Tibial nerve (tissue), 4 donors: ENCODE measurements at regions not wholly inside any gene's neighbourhood (a gene's known extent, or its start where the extent isn't known, plus 50 kb on each side); places are given as distances from the start of the nearest gene placed in this dataset.

Experiments
- CTCF ChIP-seq, 5 experiments: fragments of 200-600 bp in 3 of 5; fragments of 450-650 bp in 2 of 5; sonication (generic) in 3 of 5; IDR thresholded peaks; one replicate each; pipeline ENCODE4 v1.5.1; 2016 to 2019; ENCODE audit warnings: antibody characterized with exemption in 5 of 5, mild to moderate bottlenecking in 3 of 5, moderate library complexity in 2 of 5
- EP300 ChIP-seq, 2 donors: sonication (generic); formaldehyde crosslinking; IDR thresholded peaks; one replicate each; pipeline ENCODE4 v1.6.1; 2017; ENCODE audit warnings: antibody characterized with exemption in 2 of 2, mild to moderate bottlenecking in 1 of 2
- POLR2A ChIP-seq, 2 donors: fragments of 450-650 bp; IDR thresholded peaks; one replicate each; pipeline ENCODE4 v1.6.1; 2017; ENCODE audit warnings: antibody characterized with exemption in 2 of 2, mild to moderate bottlenecking in 2 of 2, moderate library complexity in 2 of 2

GRCh38 chr6:1494671-1495070, 105.3 kb downstream of the FOXF2 start:
- no peak for TF ChIP-seq POLR2A (IDR thresholded peaks at IDR 0.05)
- no peak for TF ChIP-seq CTCF (IDR thresholded peaks at IDR 0.05)
- TF ChIP-seq EP300 (IDR thresholded peaks at IDR 0.05) = no peak
